ENCODE measurements at regions not wholly inside any gene's neighbourhood (a gene's known extent, or its start where the extent isn't known, plus 50 kb on each side); places are given as distances from the start of the nearest gene placed in this dataset.
A peak's percentile ranks its signal among the peaks of the same experiment; 100 is the strongest.
"Not testable (repeated sequence)": the region's sequence is repeated elsewhere in the genome, so short reads cannot be mapped to it uniquely, and the experiment has no call there.

GRCh38 chr1:172827301-172827700 is 168.4 kb downstream of the FASLG start:
- Mint-ChIP-seq H3K9me3 (no peaks in the 10 kb centered on the region), H3K4me3 (no peak overlapping the region), H3K27ac (no peak overlapping the region), H3K4me1 (ENCODE audit: low read depth) (peaks cover 3% of the 10 kb centered on the region), H3K36me3 (ENCODE audit: low read depth) (peaks cover 4% of the 10 kb centered on the region), H3K27me3 (ENCODE audit: low read depth) (peaks cover 23% of the 10 kb centered on the region)

GRCh38 chr1:172827841-172828240 is 168.9 kb downstream of the FASLG start:
- Mint-ChIP-seq H3K27me3 (ENCODE audit: low read depth) (peaks cover 28% of the 10 kb centered on the region), H3K36me3 (ENCODE audit: low read depth) (peaks cover 4% of the 10 kb centered on the region)

GRCh38 chr1:172832006-172832725 is 173.3 kb downstream of the FASLG start:
- Mint-ChIP-seq H3K27me3 (ENCODE audit: low read depth) (peaks cover 60% of the 10 kb centered on the region), H3K4me1 (ENCODE audit: low read depth) (peaks cover 15% of the 10 kb centered on the region), H3K36me3 (ENCODE audit: low read depth) (peaks cover 5% of the 10 kb centered on the region), H3K4me3 (no peak overlapping the region), H3K9me3 (no peaks in the 10 kb centered on the region), H3K27ac (no peak overlapping the region)

More at GRCh38 chr1:172827841-172828240, 168.9 kb downstream of the FASLG start:
- Mint-ChIP-seq H3K4me3 (no peak overlapping the region), H3K27ac (no peak overlapping the region), H3K4me1 (ENCODE audit: low read depth) (peaks cover 5% of the 10 kb centered on the region), H3K9me3 (no peaks in the 10 kb centered on the region)

- H3K4me1 Mint-ChIP-seq (ENCODE audit: low read depth) = peaks cover 27% of the 10 kb centered on the region
- H3K27ac Mint-ChIP-seq = no peak overlapping the region
- H3K36me3 Mint-ChIP-seq (ENCODE audit: low read depth) = peaks cover 5% of the 10 kb centered on the region
- no peak overlapping the region for H3K4me3 Mint-ChIP-seq
- peaks cover 66% of the 10 kb centered on the region for H3K27me3 Mint-ChIP-seq (ENCODE audit: low read depth)
- no peaks in the 10 kb centered on the region for H3K9me3 Mint-ChIP-seq
These were observed 175.1 kb downstream of the FASLG start for GRCh38 chr1:172833954-172834353.

GRCh38 chr1:172834609-172835008 is 175.7 kb downstream of the FASLG start:
- Mint-ChIP-seq H3K4me3 (no peak overlapping the region), H3K9me3 (no peaks in the 10 kb centered on the region), H3K27ac (no peak overlapping the region), H3K27me3 (ENCODE audit: low read depth) (peaks cover 65% of the 10 kb centered on the region), H3K4me1 (ENCODE audit: low read depth) (peaks cover 28% of the 10 kb centered on the region), H3K36me3 (ENCODE audit: low read depth) (peaks cover 5% of the 10 kb centered on the region)

GRCh38 chr1:172835834-172836233 is 176.9 kb downstream of the FASLG start:
- H3K36me3 Mint-ChIP-seq (ENCODE audit: low read depth) = peaks cover 1% of the 10 kb centered on the region
- peaks cover 28% of the 10 kb centered on the region for H3K4me1 Mint-ChIP-seq (ENCODE audit: low read depth)
- H3K9me3 Mint-ChIP-seq = no peaks in the 10 kb centered on the region
- peaks cover 60% of the 10 kb centered on the region for H3K27me3 Mint-ChIP-seq (ENCODE audit: low read depth)
- no peak overlapping the region for H3K4me3 Mint-ChIP-seq
- no peak overlapping the region for H3K27ac Mint-ChIP-seq

GRCh38 chr1:172837816-172838679 is 179.1 kb downstream of the FASLG start:
- Mint-ChIP-seq H3K4me3 (no peak overlapping the region), H3K36me3 (ENCODE audit: low read depth) (peaks cover 1% of the 10 kb centered on the region), H3K9me3 (no peaks in the 10 kb centered on the region), H3K4me1 (ENCODE audit: low read depth) (peaks cover 23% of the 10 kb centered on the region), H3K27ac (no peak overlapping the region), H3K27me3 (ENCODE audit: low read depth) (peaks cover 67% of the 10 kb centered on the region)

GRCh38 chr1:172838680-172839313 is 179.9 kb downstream of the FASLG start:
- no peak overlapping the region for H3K4me3 Mint-ChIP-seq
- H3K27ac Mint-ChIP-seq = no peak overlapping the region
- H3K36me3 Mint-ChIP-seq (ENCODE audit: low read depth) = peaks cover 1% of the 10 kb centered on the region
- H3K4me1 Mint-ChIP-seq (ENCODE audit: low read depth) = peaks cover 24% of the 10 kb centered on the region
- no peaks in the 10 kb centered on the region for H3K9me3 Mint-ChIP-seq
- H3K27me3 Mint-ChIP-seq (ENCODE audit: low read depth) = peaks cover 65% of the 10 kb centered on the region

- not testable (repeated sequence) for H3K36me3 Mint-ChIP-seq (ENCODE audit: low read depth); H3K27ac Mint-ChIP-seq; H3K4me3 Mint-ChIP-seq; H3K9me3 Mint-ChIP-seq
- Mint-ChIP-seq H3K27me3 (ENCODE audit: low read depth) (peaks cover 57% of the 10 kb centered on the region), H3K4me1 (ENCODE audit: low read depth) (peaks cover 23% of the 10 kb centered on the region)
These were observed 180.7 kb downstream of the FASLG start for GRCh38 chr1:172839639-172840038.

GRCh38 chr1:172843444-172843843 is 184.5 kb downstream of the FASLG start:
- H3K27ac Mint-ChIP-seq = no peak overlapping the region
- no peaks in the 10 kb centered on the region for H3K9me3 Mint-ChIP-seq
- H3K36me3 Mint-ChIP-seq (ENCODE audit: low read depth) = no peaks in the 10 kb centered on the region
- H3K4me3 Mint-ChIP-seq = no peak overlapping the region
- H3K27me3 Mint-ChIP-seq (ENCODE audit: low read depth) = peaks cover 39% of the 10 kb centered on the region
- H3K4me1 Mint-ChIP-seq (ENCODE audit: low read depth) = peaks cover 24% of the 10 kb centered on the region

- Mint-ChIP-seq H3K4me1 (ENCODE audit: low read depth) (peaks cover 18% of the 10 kb centered on the region), H3K9me3 (no peaks in the 10 kb centered on the region), H3K27me3 (ENCODE audit: low read depth) (peaks cover 43% of the 10 kb centered on the region), H3K4me3 (peak overlapping the region; percentile 63), H3K27ac (peak overlapping the region; percentile 72), H3K36me3 (ENCODE audit: low read depth) (no peaks in the 10 kb centered on the region)
These were observed 186.5 kb downstream of the FASLG start for GRCh38 chr1:172845371-172845770.

- Mint-ChIP-seq H3K4me1 (ENCODE audit: low read depth) (peaks cover 18% of the 10 kb centered on the region), H3K27ac (peak overlapping the region; percentile 72), H3K27me3 (ENCODE audit: low read depth) (peaks cover 41% of the 10 kb centered on the region), H3K36me3 (ENCODE audit: low read depth) (no peaks in the 10 kb centered on the region), H3K4me3 (peak overlapping the region; percentile 63), H3K9me3 (no peaks in the 10 kb centered on the region)
These were observed 187.0 kb downstream of the FASLG start for GRCh38 chr1:172845865-172846264.

- Mint-ChIP-seq H3K4me1 (ENCODE audit: low read depth) (peaks cover 18% of the 10 kb centered on the region), H3K27me3 (ENCODE audit: low read depth) (peaks cover 30% of the 10 kb centered on the region)
- H3K27ac Mint-ChIP-seq; H3K9me3 Mint-ChIP-seq; H3K36me3 Mint-ChIP-seq (ENCODE audit: low read depth); H3K4me3 Mint-ChIP-seq: not testable (repeated sequence)
These were observed 188.9 kb downstream of the FASLG start for GRCh38 chr1:172847814-172848213.

GRCh38 chr1:172849653-172850052 is 190.8 kb downstream of the FASLG start:
- no peaks in the 10 kb centered on the region for H3K36me3 Mint-ChIP-seq (ENCODE audit: low read depth)
- H3K4me1 Mint-ChIP-seq (ENCODE audit: low read depth) = peaks cover 15% of the 10 kb centered on the region
- peaks cover 3% of the 10 kb centered on the region for H3K9me3 Mint-ChIP-seq
- no peak overlapping the region for H3K4me3 Mint-ChIP-seq
- H3K27ac Mint-ChIP-seq = no peak overlapping the region
- H3K27me3 Mint-ChIP-seq (ENCODE audit: low read depth) = peaks cover 39% of the 10 kb centered on the region
